MCF 10A (cell line): ENCODE measurements at regions not wholly inside any gene's neighbourhood (a gene's known extent, or its start where the extent isn't known, plus 50 kb on each side); places are given as distances from the start of the nearest gene placed in this dataset.

Source experiments
- BruUV-seq: library from RNA; stranded (reverse); fragments of 400-500 nt; replicated peaks from 2 replicates; lab custom pipeline; 2021; lab: Mats Ljungman, UMichigan
- CTCF ChIA-PET: fragments of 300-600 bp; sonication (Branson Sonifier 250); formaldehyde crosslinking; extraction: SDS; loops from one replicate; lab custom pipeline; 2021; ENCODE audit warnings: antibody characterized with exemption, inconsistent platforms; lab: Yijun Ruan, JAX
- POLR2A ChIA-PET: fragments of 300-600, 350-650 bp; sonication (Branson Sonifier 250); formaldehyde crosslinking; extraction: SDS; loops from one replicate; lab custom pipeline; 2020; ENCODE audit warnings: antibody characterized with exemption, inconsistent platforms; lab: Yijun Ruan, JAX
- DNase-seq: peaks from one replicate; pipeline ENCODE4 v3.0.0-alpha.2; 2018; ENCODE audit not compliant: unreplicated experiment
- H3K27ac Mint-ChIP-seq: one replicate; pipeline ENCODE4 v1.8.0; 2022; ENCODE audit warnings: mild to moderate bottlenecking, low read depth, mixed read lengths; ENCODE audit not compliant: unreplicated experiment
- H3K27me3 Mint-ChIP-seq: one replicate; pipeline ENCODE4 v1.8.0; 2022; ENCODE audit warnings: mixed read lengths; ENCODE audit not compliant: insufficient read depth, unreplicated experiment
- H3K36me3 Mint-ChIP-seq: one replicate; pipeline ENCODE4 v1.8.0; 2022; ENCODE audit warnings: mild to moderate bottlenecking, moderate library complexity, mixed read lengths; ENCODE audit not compliant: insufficient read depth, unreplicated experiment
- H3K4me1 Mint-ChIP-seq: one replicate; pipeline ENCODE4 v1.8.0; 2022; ENCODE audit warnings: mixed read lengths; ENCODE audit not compliant: insufficient read depth, unreplicated experiment
- H3K4me3 Mint-ChIP-seq: one replicate; pipeline ENCODE4 v1.8.0; 2022; ENCODE audit warnings: mild to moderate bottlenecking, moderate library complexity, mixed read lengths; ENCODE audit not compliant: unreplicated experiment
- H3K9me3 Mint-ChIP-seq: one replicate; pipeline ENCODE4 v1.8.0; 2022; ENCODE audit warnings: mixed read lengths; ENCODE audit not compliant: unreplicated experiment
- CTCF ChIP-seq: fragments of 200-600 bp; IDR thresholded peaks from one replicate; pipeline ENCODE4 v1.8.0; 2022; ENCODE audit warnings: antibody characterized with exemption, mild to moderate bottlenecking; ENCODE audit not compliant: unreplicated experiment
- intact Hi-C: fragments of 100-400 bp; cut with micrococcal nuclease; formaldehyde crosslinking; loops from 2 replicates; pipeline ENCODE4 v1.14.1; 2022

DNA sequence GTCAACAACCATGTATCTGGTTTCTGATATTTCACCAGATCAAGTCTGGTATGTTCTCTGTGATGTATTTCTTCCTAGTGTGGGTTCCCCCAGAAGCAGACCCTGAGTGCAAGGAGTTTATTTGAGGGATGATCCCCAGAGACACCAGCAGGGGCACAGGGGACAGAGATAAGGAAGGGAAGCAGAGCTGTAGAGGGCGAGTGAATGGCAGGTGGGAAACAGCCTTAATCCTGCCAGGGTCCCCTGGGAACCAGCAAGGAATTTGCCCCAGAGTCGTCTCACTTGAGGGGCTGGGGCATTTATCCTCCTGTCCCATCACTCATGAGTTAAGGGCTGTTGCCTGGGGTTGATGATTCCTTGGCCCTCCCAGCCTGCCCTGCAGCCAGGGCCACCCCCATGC lies 206.4 kb upstream of the BCOR start:
- TF ChIP-seq CTCF = no peak
- POLR2A ChIA-PET = interaction anchor here (0.7 kb wide), 1 partner anchor 21 kb away, joined by 3 read pairs; no protein-coding TSS in a partner anchor
- Mint-ChIP-seq H3K27ac (no peak overlapping the region), H3K4me1 (no peaks in the 10 kb centered on the region), H3K27me3 (peaks cover 82% of the 10 kb centered on the region), H3K9me3 (no peaks in the 10 kb centered on the region), H3K36me3 (peaks cover 4% of the 10 kb centered on the region), H3K4me3 (no peak overlapping the region)
- intact Hi-C loops = no loop called here
- no peak for DNase-seq
- no TSS peak for BruUV-seq
- CTCF ChIA-PET = no interaction called here

DNA sequence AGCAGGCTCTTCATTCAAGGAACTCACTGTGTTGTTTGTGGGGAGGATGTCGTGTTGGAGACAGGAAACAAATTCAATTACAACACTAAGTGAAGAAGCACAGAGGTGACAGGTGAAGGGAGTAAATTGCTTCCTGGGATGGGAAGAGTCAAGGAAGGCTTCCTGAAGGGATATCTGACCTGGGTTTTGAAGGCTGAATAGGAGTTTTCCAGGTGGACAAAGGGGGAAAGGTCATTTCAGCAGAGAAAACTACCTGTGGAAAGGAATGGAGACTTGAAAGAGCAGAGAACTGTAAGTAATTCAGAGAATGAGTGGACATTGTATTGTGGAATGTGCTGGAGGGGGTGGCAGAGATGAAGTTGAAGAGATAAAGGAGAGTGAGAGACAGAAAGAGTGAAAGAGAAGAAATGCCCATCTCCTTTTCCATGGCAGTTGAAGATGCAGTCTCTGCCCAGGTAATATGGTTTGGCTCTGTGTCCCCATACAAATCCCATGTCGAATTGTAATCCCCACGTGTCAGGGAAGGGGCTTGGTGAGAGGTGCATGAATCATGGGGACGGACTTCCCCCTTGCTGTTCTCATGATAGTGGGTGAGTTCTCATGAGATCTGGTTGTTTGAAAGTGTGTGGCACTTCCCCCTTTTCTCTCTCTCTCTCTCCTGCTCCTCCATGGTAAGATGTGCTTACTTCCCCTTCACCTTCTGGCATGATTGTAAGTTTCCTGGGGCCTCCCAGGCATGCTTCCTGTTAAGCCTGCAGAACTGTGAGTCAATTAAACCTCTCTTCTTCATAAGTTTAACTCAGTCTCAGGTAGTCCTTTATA lies 205.7 kb upstream of the BCOR start:
- ChIA-PET POLR2A (interaction anchor here (0.7 kb wide), 1 partner anchor 22 kb away, joined by 3 read pairs; no protein-coding TSS in a partner anchor), CTCF (no interaction called here)
- no peaks in the 10 kb centered on the region for H3K9me3 Mint-ChIP-seq
- H3K27me3 Mint-ChIP-seq = peaks cover 77% of the 10 kb centered on the region
- H3K36me3 Mint-ChIP-seq = peaks cover 4% of the 10 kb centered on the region
- TF ChIP-seq CTCF = no peak
- intact Hi-C loops = no loop called here
- DNase-seq = no peak
- no TSS peak for BruUV-seq
- no peak overlapping the region for H3K27ac Mint-ChIP-seq
- no peaks in the 10 kb centered on the region for H3K4me1 Mint-ChIP-seq
- H3K4me3 Mint-ChIP-seq = no peak overlapping the region

- H3K27me3 Mint-ChIP-seq = peaks cover 81% of the 10 kb centered on the region
- no TSS peak for BruUV-seq
- ChIA-PET CTCF (interaction anchor here (0.6 kb wide), 1 partner anchor 647 kb away, joined by 3 read pairs; no protein-coding TSS in a partner anchor), POLR2A (no interaction called here)
- no peaks in the 10 kb centered on the region for H3K9me3 Mint-ChIP-seq
- intact Hi-C loops = no loop called here
- TF ChIP-seq CTCF = no peak
- H3K4me3 Mint-ChIP-seq = no peak overlapping the region
- H3K27ac Mint-ChIP-seq = no peak overlapping the region
- DNase-seq = no peak
- H3K36me3 Mint-ChIP-seq = peaks cover 4% of the 10 kb centered on the region
- no peaks in the 10 kb centered on the region for H3K4me1 Mint-ChIP-seq
Observed at GRCh38 chrX:40300286-40300890, 202.6 kb upstream of the BCOR start.

DNA sequence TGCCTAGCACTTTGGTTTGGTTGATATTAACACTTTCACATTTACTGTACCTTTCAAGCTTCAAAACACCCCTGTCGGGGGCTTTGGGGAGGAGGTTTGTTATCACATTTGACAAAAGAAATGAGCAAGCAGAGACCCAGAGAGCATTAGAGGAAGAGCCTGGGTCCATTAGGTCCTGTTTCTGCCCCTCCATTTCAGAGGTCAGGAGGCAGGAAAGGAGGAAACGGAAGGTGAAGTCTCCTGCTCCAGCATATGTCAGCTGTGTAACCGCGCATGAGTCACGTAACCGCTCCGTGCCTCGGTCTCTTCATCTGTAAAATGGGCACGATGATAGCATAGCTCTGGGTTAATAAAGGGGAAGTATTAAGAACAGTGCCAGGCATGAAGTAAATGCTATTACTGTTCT lies 201.9 kb upstream of the BCOR start:
- no peak for DNase-seq
- intact Hi-C loops = no loop called here
- Mint-ChIP-seq H3K4me1 (no peaks in the 10 kb centered on the region), H3K36me3 (peaks cover 4% of the 10 kb centered on the region), H3K4me3 (no peak overlapping the region), H3K27me3 (peaks cover 86% of the 10 kb centered on the region), H3K9me3 (no peaks in the 10 kb centered on the region), H3K27ac (no peak overlapping the region)
- CTCF ChIA-PET = no interaction called here
- no peak for TF ChIP-seq CTCF
- POLR2A ChIA-PET = no interaction called here
- BruUV-seq = no TSS peak
